Urinary bladder (tissue), 3 donors: ENCODE measurements at regions not wholly inside any gene's neighbourhood (a gene's known extent, or its start where the extent isn't known, plus 50 kb on each side); places are given as distances from the start of the nearest gene placed in this dataset.

Experiments
- DNase-seq: peaks from one replicate; pipeline ENCODE4 v3.0.0-alpha.2; 2015; ENCODE audit errors: extremely low spot score
- H3K27ac ChIP-seq: one replicate; pipeline ENCODE4 v1.5.1; 2013; ENCODE audit warnings: low read depth, mild to moderate bottlenecking, moderate library complexity
- H3K36me3 ChIP-seq: one replicate; pipeline ENCODE4 v1.6.1; 2013; ENCODE audit warnings: mild to moderate bottlenecking, moderate library complexity; ENCODE audit not compliant: insufficient read depth
- H3K4me1 ChIP-seq: one replicate; pipeline ENCODE4 v1.6.1; 2013; ENCODE audit warnings: mild to moderate bottlenecking, moderate library complexity; ENCODE audit not compliant: insufficient read depth
- H3K4me3 ChIP-seq: one replicate; pipeline ENCODE4 v1.5.1; 2013; ENCODE audit warnings: low read depth, low read length
- WGBS: extraction: QIAGEN DNeasy Blood & Tissue Kit; methylation state at CpG from one replicate; pipeline ENCODE4 v1.1.7; 2013; 5-methylcytosine and 5-hydroxymethylcytosine counted together
- donor health status: healthy with polysubstance abuse.
- donor health status: healthy.

DNA sequence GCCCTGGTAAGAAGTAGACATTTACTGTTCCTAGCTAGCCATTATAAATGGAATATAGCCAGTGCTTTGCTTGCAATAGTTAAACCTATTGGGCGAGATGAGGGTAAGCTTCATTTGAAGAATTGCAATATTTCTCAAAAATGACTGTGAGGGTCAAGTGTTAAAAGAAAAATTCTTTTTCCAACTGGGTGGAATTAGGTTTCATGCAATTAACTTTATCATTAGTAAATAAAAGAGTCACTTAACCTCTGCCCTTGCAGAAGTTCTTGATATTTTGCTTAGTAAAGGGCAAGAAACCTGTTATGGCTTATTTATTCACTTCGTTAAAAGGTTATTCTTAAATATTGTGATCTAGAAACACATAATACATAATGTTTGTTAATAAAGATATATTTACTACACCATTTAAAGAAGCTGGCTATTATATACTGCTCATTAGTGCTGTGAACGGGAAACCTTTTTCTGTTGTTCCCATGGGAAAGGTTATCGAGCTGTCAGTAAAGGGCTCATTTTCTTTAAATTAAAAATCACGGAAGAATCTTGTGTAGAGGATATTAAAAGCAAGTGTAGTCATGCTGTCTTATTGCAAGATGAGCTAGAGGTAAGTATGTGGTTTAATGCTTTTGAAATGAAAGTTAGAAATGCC is 370.5 kb downstream of the CSNK1G3 start:
- no peak for DNase-seq
- no peak overlapping the region for H3K4me3 ChIP-seq
- WGBS, result 80% methylated on average over 5 of the region's 5 CpGs
- no peaks in the 10 kb centered on the region for H3K36me3 ChIP-seq
- no peak overlapping the region for H3K27ac ChIP-seq
- no peaks in the 10 kb centered on the region for H3K4me1 ChIP-seq

- Histone ChIP-seq H3K36me3 (no peaks in the 10 kb centered on the region), H3K4me3 (no peak overlapping the region)
- 45% methylated on average over 6 of the region's 6 CpGs for WGBS
These were observed 369.8 kb downstream of the CSNK1G3 start for GRCh38 chr5:123881759-123882244.

DNA sequence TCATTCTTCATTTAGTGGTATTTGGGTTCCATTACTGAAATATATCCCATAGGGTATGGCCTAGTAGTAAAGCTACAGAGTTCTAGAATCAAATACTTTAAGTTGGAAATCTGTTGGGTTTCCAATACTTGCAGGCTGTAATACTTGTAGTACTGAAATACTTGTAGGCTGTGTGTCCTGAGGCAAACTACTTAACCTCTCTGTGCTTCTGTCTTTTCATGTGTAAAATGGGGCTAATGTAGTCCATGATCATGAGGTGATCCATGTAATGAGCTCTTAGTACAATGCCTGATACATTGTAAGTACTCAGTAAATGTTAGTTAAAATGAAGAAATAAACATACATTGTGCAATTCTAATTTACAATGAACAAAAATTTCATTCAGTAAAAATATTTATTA is 368.9 kb downstream of the CSNK1G3 start:
- Histone ChIP-seq H3K4me1 (no peaks in the 10 kb centered on the region), H3K36me3 (no peaks in the 10 kb centered on the region), H3K27ac (no peak overlapping the region), H3K4me3 (no peak overlapping the region)
- DNase-seq, result no peak

More at GRCh38 chr5:123881759-123882244, 369.8 kb downstream of the CSNK1G3 start:
- Histone ChIP-seq H3K27ac (no peak overlapping the region), H3K4me1 (no peaks in the 10 kb centered on the region)
- DNase-seq, result no peak

DNA sequence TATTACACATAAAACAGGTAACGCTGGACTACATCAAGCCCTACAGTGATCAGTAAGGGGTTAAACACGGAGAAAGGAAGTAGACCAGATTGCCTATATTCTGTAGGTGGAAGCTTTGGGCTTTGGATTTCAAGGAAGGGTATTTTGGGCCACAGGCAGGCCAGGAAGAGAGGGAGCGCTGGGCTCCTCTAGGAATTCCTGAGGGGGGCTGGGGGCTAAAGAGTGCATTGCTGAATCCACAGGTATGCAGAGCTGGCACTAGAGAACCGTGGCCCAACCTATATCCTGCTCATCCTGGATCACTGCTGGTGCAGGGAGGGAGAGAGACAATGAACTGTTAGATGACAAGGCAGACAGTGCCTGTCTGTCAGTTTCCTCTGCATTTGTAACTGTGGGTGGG is 367.1 kb downstream of the CSNK1G3 start:
- no peak for DNase-seq
- WGBS, result 72% methylated on average over 4 of the region's 4 CpGs
- Histone ChIP-seq H3K4me3 (no peak overlapping the region), H3K36me3 (no peaks in the 10 kb centered on the region), H3K27ac (no peak overlapping the region), H3K4me1 (no peaks in the 10 kb centered on the region)

- Histone ChIP-seq H3K4me1 (no peaks in the 10 kb centered on the region), H3K27ac (no peak overlapping the region), H3K36me3 (no peaks in the 10 kb centered on the region), H3K4me3 (no peak overlapping the region)
- DNase-seq, result no peak
- WGBS, result 98% methylated on average over 4 of the region's 4 CpGs
These were observed 364.4 kb downstream of the CSNK1G3 start for GRCh38 chr5:123876276-123876790.

- H3K27ac ChIP-seq, result no peak overlapping the region
- 52% methylated on average over 7 of the region's 7 CpGs for WGBS
- DNase-seq, result no peak
These were observed 363.7 kb downstream of the CSNK1G3 start for GRCh38 chr5:123875561-123876275.

GRCh38 chr5:123874600-123875201 is 362.7 kb downstream of the CSNK1G3 start:
- Histone ChIP-seq H3K4me3 (no peak overlapping the region), H3K4me1 (no peaks in the 10 kb centered on the region), H3K27ac (no peak overlapping the region), H3K36me3 (no peaks in the 10 kb centered on the region)
- peak; percentile 15 for DNase-seq
- 48% methylated on average over 4 of the region's 4 CpGs for WGBS

More at GRCh38 chr5:123875561-123876275, 363.7 kb downstream of the CSNK1G3 start:
- Histone ChIP-seq H3K4me1 (no peaks in the 10 kb centered on the region), H3K4me3 (no peak overlapping the region), H3K36me3 (no peaks in the 10 kb centered on the region)

DNA sequence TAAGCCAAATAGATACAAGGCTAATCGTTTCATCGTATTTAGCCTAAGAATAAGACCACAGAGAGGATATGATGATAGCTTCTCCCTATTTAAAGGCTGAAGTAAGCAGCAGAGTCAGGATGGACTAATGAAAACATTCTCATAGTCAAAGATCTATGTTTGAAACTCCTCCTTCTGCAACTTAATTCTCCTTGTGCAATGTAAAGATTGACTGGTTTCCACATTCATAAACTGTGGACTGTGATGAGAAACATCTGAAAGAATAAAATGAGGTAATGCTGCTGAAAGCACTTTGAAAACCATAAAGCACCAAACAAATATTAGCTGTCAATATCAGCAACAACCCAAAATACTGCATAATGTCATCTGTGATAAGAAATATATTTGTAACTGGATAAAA is 361.9 kb downstream of the CSNK1G3 start:
- Histone ChIP-seq H3K27ac (no peak overlapping the region), H3K4me1 (no peaks in the 10 kb centered on the region), H3K36me3 (no peaks in the 10 kb centered on the region), H3K4me3 (no peak overlapping the region)
- WGBS, result 67% methylated on average over 2 of the region's 2 CpGs
- no peak for DNase-seq

DNA sequence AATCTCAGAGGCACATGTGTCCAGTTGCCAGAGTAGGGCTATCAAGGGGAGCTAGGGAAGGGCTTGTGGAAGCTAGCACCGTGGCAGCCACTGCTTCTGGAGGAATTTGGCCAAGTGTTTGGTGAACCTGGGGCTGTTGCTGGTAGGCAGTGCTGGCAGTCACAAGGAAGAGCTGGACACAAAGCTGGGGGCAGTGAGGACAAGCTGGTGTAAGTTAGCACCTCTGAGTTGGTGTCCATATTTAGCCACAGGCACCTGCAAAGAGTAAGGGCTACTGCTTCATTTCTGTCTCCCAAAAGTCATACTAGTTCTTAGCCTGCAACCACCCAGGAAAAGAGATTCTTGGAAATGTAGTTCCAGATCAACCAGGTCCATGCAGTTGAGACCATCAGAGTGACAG is 359.4 kb downstream of the CSNK1G3 start:
- DNase-seq, result no peak
- H3K4me3 ChIP-seq, result no peak overlapping the region
- no peaks in the 10 kb centered on the region for H3K4me1 ChIP-seq
- H3K36me3 ChIP-seq, result no peaks in the 10 kb centered on the region
- 97% methylated on average over 1 of the region's 1 CpG for WGBS
- H3K27ac ChIP-seq, result no peak overlapping the region

DNA sequence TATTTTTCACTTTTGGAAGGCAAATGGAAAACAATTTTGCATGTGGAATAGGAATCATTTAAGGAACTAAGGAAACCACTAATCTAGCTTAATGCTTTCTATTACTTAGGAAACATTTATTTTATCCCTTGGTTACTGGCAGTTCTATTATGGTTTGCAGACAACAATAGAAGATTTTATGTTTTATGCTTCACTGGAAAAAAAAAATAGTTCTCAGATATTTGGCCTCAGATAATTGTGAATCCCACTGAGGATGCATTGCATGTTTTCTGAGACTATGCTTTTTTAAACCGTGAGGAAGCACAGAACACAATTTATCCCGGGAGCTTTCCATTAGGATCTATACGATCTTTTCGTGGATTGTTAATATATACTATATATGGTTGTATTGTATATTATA is 356.9 kb downstream of the CSNK1G3 start:
- Histone ChIP-seq H3K27ac (no peak overlapping the region), H3K36me3 (no peaks in the 10 kb centered on the region), H3K4me3 (no peak overlapping the region), H3K4me1 (no peaks in the 10 kb centered on the region)
- no peak for DNase-seq
- WGBS, result 91% methylated on average over 4 of the region's 4 CpGs

DNA sequence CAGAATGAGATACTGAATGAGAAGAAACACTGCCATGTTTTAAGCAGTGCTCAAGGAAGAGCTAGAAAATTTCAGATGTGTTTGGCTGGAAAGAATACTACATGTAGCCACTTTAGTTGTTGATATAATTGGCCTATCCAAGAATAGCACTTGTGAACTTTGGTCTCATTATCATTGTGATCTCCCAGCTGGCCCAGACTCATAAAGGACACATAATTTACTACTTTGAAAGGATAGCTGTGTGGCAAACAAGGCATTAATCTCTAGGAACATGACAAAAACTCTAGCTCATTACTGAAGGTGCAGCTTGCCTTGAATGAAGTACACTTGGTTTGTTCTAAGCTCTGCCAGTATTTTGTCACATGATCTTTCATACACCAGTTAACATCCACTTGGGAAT is 356.3 kb downstream of the CSNK1G3 start:
- Histone ChIP-seq H3K36me3 (no peaks in the 10 kb centered on the region), H3K4me1 (no peaks in the 10 kb centered on the region), H3K4me3 (no peak overlapping the region), H3K27ac (no peak overlapping the region)
- no peak for DNase-seq

DNA sequence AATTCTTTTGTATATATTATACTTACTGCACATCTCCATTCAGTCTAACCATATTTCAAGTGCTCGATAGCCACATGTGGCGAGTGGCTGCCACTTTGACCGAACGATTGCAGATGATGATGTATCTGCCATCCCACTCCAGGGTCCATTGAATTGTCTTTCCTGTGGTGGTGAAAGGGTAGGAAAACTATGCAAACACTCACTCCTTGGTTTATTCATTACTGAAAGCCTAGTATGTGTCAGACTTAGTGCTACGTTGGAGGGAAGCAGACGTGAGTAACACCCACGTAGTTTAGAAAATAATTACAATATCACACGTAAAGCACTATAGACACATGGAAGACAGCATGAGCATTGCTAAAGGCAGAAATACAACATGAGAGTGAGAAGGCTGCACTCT is 353.7 kb downstream of the CSNK1G3 start:
- DNase-seq, result no peak
- WGBS, result 96% methylated on average over 8 of the region's 8 CpGs
- Histone ChIP-seq H3K4me3 (no peak overlapping the region), H3K27ac (no peak overlapping the region), H3K36me3 (no peaks in the 10 kb centered on the region), H3K4me1 (no peaks in the 10 kb centered on the region)

- H3K4me1 ChIP-seq, result no peaks in the 10 kb centered on the region
- H3K36me3 ChIP-seq, result no peaks in the 10 kb centered on the region
- 82% methylated on average over 1 of the region's 1 CpG for WGBS
- DNase-seq, result no peak
- H3K27ac ChIP-seq, result no peak overlapping the region
- no peak overlapping the region for H3K4me3 ChIP-seq
These were observed 352.6 kb downstream of the CSNK1G3 start for GRCh38 chr5:123864578-123864977.

DNA sequence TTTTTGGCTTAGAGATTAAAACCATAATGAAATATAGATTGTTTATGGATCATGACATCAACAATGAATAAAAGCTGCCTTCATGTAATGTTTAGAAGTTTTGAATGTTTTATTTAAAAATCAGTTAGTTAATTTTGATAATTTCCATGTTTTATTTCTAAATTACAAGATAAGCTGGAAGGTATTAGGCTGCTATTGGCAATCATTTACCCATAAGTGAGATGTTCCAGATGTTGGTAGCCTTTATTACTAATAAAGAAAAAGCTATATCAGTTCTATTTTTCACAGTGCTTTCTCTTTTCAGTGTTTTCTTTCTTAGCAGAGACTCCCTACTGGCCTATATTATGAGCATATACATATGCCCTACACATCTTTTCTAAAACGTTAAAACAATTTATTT is 347.0 kb downstream of the CSNK1G3 start:
- 52% methylated on average over 1 of the region's 1 CpG for WGBS
- no peaks in the 10 kb centered on the region for H3K36me3 ChIP-seq

More for the DNA sequence above, 347.0 kb downstream of the CSNK1G3 start:
- H3K27ac ChIP-seq, result no peak overlapping the region
- H3K4me1 ChIP-seq, result no peaks in the 10 kb centered on the region
- no peak for DNase-seq
- no peak overlapping the region for H3K4me3 ChIP-seq
